ENCODE measurements at regions not wholly inside any gene's neighbourhood (a gene's known extent, or its start where the extent isn't known, plus 50 kb on each side); places are given as distances from the start of the nearest gene placed in this dataset.

GRCh38 chr20:60467771-60468170, 509.5 kb downstream of the CDH26 start:
- ChIA-PET CTCF (no interaction called here), POLR2A (no interaction called here)
- no peaks in the 10 kb centered on the region for H3K36me3 Mint-ChIP-seq (ENCODE audit: low read depth)
- H3K9me3 Mint-ChIP-seq = no peaks in the 10 kb centered on the region
- DNase-seq = no peak
- H3K4me3 Mint-ChIP-seq = no peak overlapping the region
- no peaks in the 10 kb centered on the region for H3K4me1 Mint-ChIP-seq
- H3K27ac Mint-ChIP-seq = no peak overlapping the region
- H3K27me3 Mint-ChIP-seq = peaks cover 2% of the 10 kb centered on the region

- CTCF ChIA-PET = no interaction called here
- Mint-ChIP-seq H3K36me3 (ENCODE audit: low read depth) (no peaks in the 10 kb centered on the region), H3K27ac (no peak overlapping the region), H3K9me3 (no peaks in the 10 kb centered on the region), H3K4me3 (no peak overlapping the region), H3K27me3 (no peaks in the 10 kb centered on the region), H3K4me1 (no peaks in the 10 kb centered on the region)
- no peak for DNase-seq
- POLR2A ChIA-PET = no interaction called here
Measured at GRCh38 chr20:60469829-60470228, 511.6 kb downstream of the CDH26 start.

DNA sequence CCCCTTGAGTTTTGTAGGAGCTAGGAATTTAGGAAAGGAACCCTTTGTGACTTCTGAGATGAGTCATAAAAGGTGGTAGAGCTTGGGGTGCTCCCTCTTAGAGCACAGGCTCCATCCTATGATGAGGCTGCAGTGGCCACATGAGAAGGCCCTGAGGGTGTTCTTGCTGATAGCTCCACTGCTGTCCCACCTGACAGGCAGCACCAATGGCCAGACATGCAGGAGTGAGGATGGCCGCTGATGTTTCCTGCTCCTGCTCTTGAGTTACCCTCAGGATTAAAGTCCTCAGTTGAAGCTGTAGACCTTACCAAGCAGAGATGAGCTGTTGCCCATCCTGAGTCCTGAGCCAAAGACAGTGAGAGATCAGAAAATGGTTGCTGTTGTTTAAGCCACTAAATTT, 512.1 kb downstream of the CDH26 start:
- H3K27me3 Mint-ChIP-seq = no peaks in the 10 kb centered on the region
- POLR2A ChIA-PET = no interaction called here
- no peaks in the 10 kb centered on the region for H3K4me1 Mint-ChIP-seq
- H3K9me3 Mint-ChIP-seq = no peaks in the 10 kb centered on the region
- no peak overlapping the region for H3K4me3 Mint-ChIP-seq
- CTCF ChIA-PET = no interaction called here
- H3K27ac Mint-ChIP-seq = no peak overlapping the region
- H3K36me3 Mint-ChIP-seq (ENCODE audit: low read depth) = no peaks in the 10 kb centered on the region
- no peak for DNase-seq

DNA sequence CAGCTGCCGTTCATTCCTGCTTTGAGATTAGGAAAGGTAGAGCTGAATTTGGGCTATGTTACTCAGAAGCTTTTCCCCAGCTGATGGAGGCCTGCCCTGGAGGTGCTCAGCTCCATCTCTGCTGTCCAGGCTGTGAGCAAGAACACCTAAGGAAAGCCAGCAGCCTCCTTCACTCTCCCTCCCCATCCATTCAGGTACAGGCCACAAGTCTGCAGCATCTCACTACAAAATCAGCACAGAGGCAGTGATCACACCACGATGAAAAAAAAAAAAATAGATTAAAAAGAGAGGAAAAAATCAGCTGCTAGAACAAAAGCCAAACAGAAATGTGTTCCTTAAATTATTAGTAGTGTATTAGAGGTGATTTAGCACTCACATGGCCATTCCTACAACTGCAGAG, 515.0 kb downstream of the CDH26 start:
- no peak for DNase-seq
- no peak overlapping the region for H3K4me3 Mint-ChIP-seq
- H3K9me3 Mint-ChIP-seq = no peaks in the 10 kb centered on the region
- no peaks in the 10 kb centered on the region for H3K27me3 Mint-ChIP-seq
- H3K36me3 Mint-ChIP-seq (ENCODE audit: low read depth) = no peaks in the 10 kb centered on the region
- H3K4me1 Mint-ChIP-seq = no peaks in the 10 kb centered on the region
- no peak overlapping the region for H3K27ac Mint-ChIP-seq
- ChIA-PET POLR2A (no interaction called here), CTCF (interaction anchor here (0.6 kb wide), 1 partner anchor 947 kb away, joined by 3 read pairs; no protein-coding TSS in a partner anchor)

- no peak overlapping the region for H3K27ac Mint-ChIP-seq
- no peaks in the 10 kb centered on the region for H3K4me1 Mint-ChIP-seq
- ChIA-PET CTCF (interaction anchor here (0.6 kb wide), 1 partner anchor 13 kb away, joined by 4 read pairs; no protein-coding TSS in a partner anchor), POLR2A (no interaction called here)
- no peaks in the 10 kb centered on the region for H3K27me3 Mint-ChIP-seq
- no peaks in the 10 kb centered on the region for H3K36me3 Mint-ChIP-seq (ENCODE audit: low read depth)
- H3K9me3 Mint-ChIP-seq = no peaks in the 10 kb centered on the region
- H3K4me3 Mint-ChIP-seq = no peak overlapping the region
- DNase-seq = no peak
Measured at GRCh38 chr20:60474385-60474910, 516.2 kb downstream of the CDH26 start.

DNA sequence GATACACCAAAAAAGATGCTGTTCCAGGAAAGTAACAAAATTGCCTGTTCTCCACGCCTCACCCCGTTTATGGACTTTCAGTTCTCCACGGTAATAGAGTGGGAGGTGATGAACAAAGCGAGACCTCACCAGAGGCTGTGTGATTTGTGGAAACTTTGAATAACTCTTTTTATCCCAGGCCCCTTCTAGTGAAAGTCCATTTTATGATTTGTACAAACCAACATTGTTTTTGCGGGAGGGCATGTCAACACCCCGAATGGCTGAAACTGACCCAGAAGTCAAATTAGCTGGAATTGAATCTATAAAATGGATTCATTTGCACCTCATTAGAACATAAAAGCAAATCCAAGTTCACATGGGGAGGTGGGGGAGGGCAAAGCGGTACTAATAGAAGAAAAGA, 517.8 kb downstream of the CDH26 start:
- Mint-ChIP-seq H3K27me3 (no peaks in the 10 kb centered on the region), H3K4me3 (no peak overlapping the region), H3K9me3 (no peaks in the 10 kb centered on the region), H3K4me1 (no peaks in the 10 kb centered on the region), H3K27ac (no peak overlapping the region), H3K36me3 (ENCODE audit: low read depth) (no peaks in the 10 kb centered on the region)
- ChIA-PET CTCF (no interaction called here), POLR2A (no interaction called here)
- DNase-seq = no peak

- CTCF ChIA-PET = no interaction called here
- no peaks in the 10 kb centered on the region for H3K36me3 Mint-ChIP-seq (ENCODE audit: low read depth)
- no peaks in the 10 kb centered on the region for H3K27me3 Mint-ChIP-seq
- no peaks in the 10 kb centered on the region for H3K9me3 Mint-ChIP-seq
- H3K4me1 Mint-ChIP-seq = no peaks in the 10 kb centered on the region
- POLR2A ChIA-PET = no interaction called here
- H3K4me3 Mint-ChIP-seq = no peak overlapping the region
- DNase-seq = no peak
- no peak overlapping the region for H3K27ac Mint-ChIP-seq
Measured at GRCh38 chr20:60477958-60478357, 519.7 kb downstream of the CDH26 start.

DNA sequence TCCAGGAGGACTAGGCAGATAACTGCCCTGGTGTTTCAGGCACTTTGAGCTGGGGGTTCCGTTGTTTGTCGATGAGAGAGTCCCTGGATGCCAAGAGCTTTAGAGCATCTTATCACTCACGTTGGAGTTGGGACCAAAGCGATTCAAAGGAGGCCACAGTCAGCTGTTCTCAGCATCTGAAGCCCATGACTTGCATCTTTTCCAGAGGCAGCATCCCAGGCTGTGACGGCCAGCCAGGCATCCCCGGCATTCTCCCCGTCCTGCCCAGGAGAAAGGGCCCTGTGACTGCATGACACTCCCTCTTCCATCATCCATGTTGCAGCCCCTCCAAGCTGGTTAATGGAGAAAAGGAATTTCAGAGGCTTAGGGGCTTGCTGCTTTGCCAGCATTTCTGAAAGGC, 520.3 kb downstream of the CDH26 start:
- Mint-ChIP-seq H3K4me3 (no peak overlapping the region), H3K36me3 (ENCODE audit: low read depth) (no peaks in the 10 kb centered on the region), H3K4me1 (no peaks in the 10 kb centered on the region), H3K27me3 (no peaks in the 10 kb centered on the region), H3K9me3 (no peaks in the 10 kb centered on the region), H3K27ac (no peak overlapping the region)
- DNase-seq = no peak
- ChIA-PET POLR2A (no interaction called here), CTCF (no interaction called here)

GRCh38 chr20:60480950-60481742, 522.9 kb downstream of the CDH26 start:
- no peaks in the 10 kb centered on the region for H3K36me3 Mint-ChIP-seq (ENCODE audit: low read depth)
- H3K4me1 Mint-ChIP-seq = no peaks in the 10 kb centered on the region
- H3K27me3 Mint-ChIP-seq = no peaks in the 10 kb centered on the region
- DNase-seq = no peak
- POLR2A ChIA-PET = no interaction called here
- CTCF ChIA-PET = no interaction called here
- no peak overlapping the region for H3K27ac Mint-ChIP-seq
- no peak overlapping the region for H3K4me3 Mint-ChIP-seq
- H3K9me3 Mint-ChIP-seq = no peaks in the 10 kb centered on the region

DNA sequence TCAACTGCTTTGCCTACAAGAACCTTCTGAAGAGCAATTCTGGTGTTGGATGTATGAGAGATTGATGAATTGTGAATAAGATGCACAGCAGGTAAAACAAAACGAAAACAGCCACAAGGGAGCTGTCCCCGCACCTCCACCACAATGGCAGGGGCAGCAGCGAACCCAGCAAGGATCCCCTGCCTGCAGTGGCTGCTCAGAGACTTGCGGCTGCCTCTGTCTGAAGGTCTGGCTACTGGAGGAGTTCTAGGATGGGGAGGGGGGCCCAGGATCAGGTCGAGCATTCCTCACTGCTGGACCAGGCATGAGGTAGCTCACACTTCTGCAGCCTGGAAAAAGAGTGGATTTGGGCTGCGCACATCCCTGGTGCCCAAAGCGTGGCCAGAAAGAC, 523.5 kb downstream of the CDH26 start:
- Mint-ChIP-seq H3K9me3 (no peaks in the 10 kb centered on the region), H3K27me3 (no peaks in the 10 kb centered on the region), H3K36me3 (ENCODE audit: low read depth) (no peaks in the 10 kb centered on the region), H3K4me3 (no peak overlapping the region), H3K27ac (no peak overlapping the region), H3K4me1 (no peaks in the 10 kb centered on the region)
- ChIA-PET CTCF (no interaction called here), POLR2A (no interaction called here)
- DNase-seq = no peak

GRCh38 chr20:60482221-60483008, 524.2 kb downstream of the CDH26 start:
- Mint-ChIP-seq H3K27me3 (no peaks in the 10 kb centered on the region), H3K9me3 (no peaks in the 10 kb centered on the region), H3K36me3 (ENCODE audit: low read depth) (no peaks in the 10 kb centered on the region), H3K27ac (no peak overlapping the region), H3K4me1 (no peaks in the 10 kb centered on the region), H3K4me3 (no peak overlapping the region)
- POLR2A ChIA-PET = no interaction called here
- CTCF ChIA-PET = no interaction called here
- DNase-seq = no peak

- H3K27me3 Mint-ChIP-seq = no peaks in the 10 kb centered on the region
- no peaks in the 10 kb centered on the region for H3K36me3 Mint-ChIP-seq (ENCODE audit: low read depth)
- DNase-seq = no peak
- H3K9me3 Mint-ChIP-seq = no peaks in the 10 kb centered on the region
- H3K4me3 Mint-ChIP-seq = no peak overlapping the region
- ChIA-PET POLR2A (no interaction called here), CTCF (no interaction called here)
- H3K27ac Mint-ChIP-seq = no peak overlapping the region
- H3K4me1 Mint-ChIP-seq = no peaks in the 10 kb centered on the region
Measured at GRCh38 chr20:60483371-60483770, 525.1 kb downstream of the CDH26 start.

GRCh38 chr20:60484316-60484715, 526.1 kb downstream of the CDH26 start:
- ChIA-PET POLR2A (no interaction called here), CTCF (no interaction called here)
- H3K27me3 Mint-ChIP-seq = no peaks in the 10 kb centered on the region
- no peaks in the 10 kb centered on the region for H3K36me3 Mint-ChIP-seq (ENCODE audit: low read depth)
- no peak overlapping the region for H3K27ac Mint-ChIP-seq
- DNase-seq = no peak
- H3K9me3 Mint-ChIP-seq = no peaks in the 10 kb centered on the region
- H3K4me3 Mint-ChIP-seq = no peak overlapping the region
- no peaks in the 10 kb centered on the region for H3K4me1 Mint-ChIP-seq

All from activated CD4-positive, alpha-beta T cell treated with anti-CD3 and anti-CD28 coated beads, Interleukin-2, amount 10 ng/mL, durations not matched to agents 7 days and 5 days (primary cell).